K562 (cell line): ENCODE measurements at regions not wholly inside any gene's neighbourhood (a gene's known extent, or its start where the extent isn't known, plus 50 kb on each side); places are given as distances from the start of the nearest gene placed in this dataset.

ENCODE experiments used
- ARID4B ChIP-seq: sonication (generic); formaldehyde crosslinking; IDR thresholded peaks from 2 replicates; pipeline ENCODE4 v1.8.0; 2022; ENCODE audit warnings: mild to moderate bottlenecking, missing genetic modification reagents
- ATF1 ChIP-seq, 2 experiments: fragments of 450-650 bp in 1 of 2; IDR thresholded peaks; 2 replicates each; pipeline ENCODE4 v1.6.1; 2016; ENCODE audit warnings: missing compliant biosample characterization in 1 of 2, missing genetic modification characterization in 1 of 2
- ATF7 ChIP-seq: fragments of 450-650 bp; IDR thresholded peaks from 2 replicates; pipeline ENCODE4 v1.7.1; 2014; ENCODE audit warnings: mild to moderate bottlenecking, moderate library complexity
- BRD9 ChIP-seq: fragments of 450-650 bp; IDR thresholded peaks from 2 replicates; pipeline ENCODE4 v1.6.1; 2018; ENCODE audit warnings: low read depth; ENCODE audit not compliant: partially characterized antibody
- CREB3L1 ChIP-seq: fragments of 450-650 bp; IDR thresholded peaks from 2 replicates; pipeline ENCODE4 v1.6.1; 2014; ENCODE audit warnings: low read depth, mild to moderate bottlenecking, moderate library complexity, borderline replicate concordance
- CTBP1 ChIP-seq: fragments of 450-650 bp; IDR thresholded peaks from 2 replicates; pipeline ENCODE4 v1.6.1; 2016; ENCODE audit warnings: borderline replicate concordance
- EHMT2 ChIP-seq: fragments of 450-650 bp; IDR thresholded peaks from 2 replicates; pipeline ENCODE4 v1.6.1; 2018; ENCODE audit warnings: antibody characterized with exemption
- ETV1 ChIP-seq: fragments of 450-650 bp; conservative IDR thresholded peaks from 2 replicates; pipeline ENCODE4 v1.6.1; 2016; ENCODE audit warnings: missing genetic modification characterization, control low read depth, low read depth, missing compliant biosample characterization
- FOXK2 ChIP-seq, 2 experiments: fragments of 450-650 bp; IDR thresholded peaks in 1 of 2; conservative IDR thresholded peaks in 1 of 2; 2 replicates each; pipeline ENCODE4 v1.6.1; 2016; ENCODE audit warnings: low read depth in 2 of 2, mild to moderate bottlenecking in 1 of 2
- ZNF146 ChIP-seq: IDR thresholded peaks from one replicate; pipeline ENCODE4 v1.6.1; 2018; ENCODE audit warnings: missing compliant biosample characterization; ENCODE audit not compliant: unreplicated experiment
- ZNF589 ChIP-seq: fragments of 200-800 bp; sonication (Bioruptor generic); IDR thresholded peaks from 2 replicates; pipeline ENCODE4 v1.6.1; 2016; ENCODE audit warnings: low read depth, missing genetic modification characterization, missing compliant biosample characterization
- TF ChIP-seq, protein P1 (sequence below): fragments of 200-800 bp; sonication (Bioruptor generic); IDR thresholded peaks from 2 replicates; pipeline ENCODE4 v1.6.1; 2016; ENCODE audit warnings: missing genetic modification characterization, missing compliant biosample characterization
- TF ChIP-seq, protein P2 (sequence below): sonication (generic); formaldehyde crosslinking; IDR thresholded peaks from 2 replicates; pipeline ENCODE4 v1.8.0; 2022; ENCODE audit warnings: mild to moderate bottlenecking, missing genetic modification reagents

DNA sequence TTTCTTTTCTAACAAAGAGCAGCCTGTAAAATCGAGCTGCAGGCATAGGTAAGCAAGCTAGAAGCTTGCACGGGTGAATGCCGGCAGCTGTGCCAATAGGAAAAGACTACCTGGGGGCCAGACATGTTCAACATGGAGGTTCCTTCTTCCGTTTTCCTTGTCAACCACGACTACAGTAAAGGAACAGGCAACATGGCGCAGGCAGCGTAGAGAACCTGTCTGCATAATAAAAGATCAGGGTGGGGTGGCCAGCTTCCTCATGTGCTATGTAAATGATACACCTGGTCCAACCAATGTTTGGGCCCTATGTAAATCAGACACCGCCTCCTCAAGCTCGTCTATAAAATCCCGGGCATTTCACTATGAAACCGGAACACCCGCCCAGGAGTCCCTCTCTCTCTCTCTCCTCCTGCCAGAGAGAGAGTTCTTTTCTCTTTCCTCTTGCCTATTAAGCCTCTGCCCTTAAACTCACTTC lies 103.8 kb upstream of the LIFR start (continued):
- TF ChIP-seq CREB3L1, result 0 out of 2 replicates have a peak, but pooled peaks have one; percentile 33
- TF ChIP-seq ATF7, result peak; percentile 38; the same call in 1 of the 2 replicates
- peak; percentile 80 for TF ChIP-seq ETV1 (tag)
- TF ChIP-seq ZNF146 (CRISPR knock-in tag), result no peak
- TF ChIP-seq EHMT2, result peak; percentile 86
- no peak for TF ChIP-seq ATF1 (CRISPR knock-in tag; IDR thresholded peaks at IDR 0.05)
- peak; percentile 65 for TF ChIP-seq ATF1 (tag; IDR thresholded peaks at IDR 0.05)
- TF ChIP-seq CTBP1, result 0 out of 2 replicates have a peak, but pooled peaks have one; percentile 13
- TF ChIP-seq, protein P1, sequence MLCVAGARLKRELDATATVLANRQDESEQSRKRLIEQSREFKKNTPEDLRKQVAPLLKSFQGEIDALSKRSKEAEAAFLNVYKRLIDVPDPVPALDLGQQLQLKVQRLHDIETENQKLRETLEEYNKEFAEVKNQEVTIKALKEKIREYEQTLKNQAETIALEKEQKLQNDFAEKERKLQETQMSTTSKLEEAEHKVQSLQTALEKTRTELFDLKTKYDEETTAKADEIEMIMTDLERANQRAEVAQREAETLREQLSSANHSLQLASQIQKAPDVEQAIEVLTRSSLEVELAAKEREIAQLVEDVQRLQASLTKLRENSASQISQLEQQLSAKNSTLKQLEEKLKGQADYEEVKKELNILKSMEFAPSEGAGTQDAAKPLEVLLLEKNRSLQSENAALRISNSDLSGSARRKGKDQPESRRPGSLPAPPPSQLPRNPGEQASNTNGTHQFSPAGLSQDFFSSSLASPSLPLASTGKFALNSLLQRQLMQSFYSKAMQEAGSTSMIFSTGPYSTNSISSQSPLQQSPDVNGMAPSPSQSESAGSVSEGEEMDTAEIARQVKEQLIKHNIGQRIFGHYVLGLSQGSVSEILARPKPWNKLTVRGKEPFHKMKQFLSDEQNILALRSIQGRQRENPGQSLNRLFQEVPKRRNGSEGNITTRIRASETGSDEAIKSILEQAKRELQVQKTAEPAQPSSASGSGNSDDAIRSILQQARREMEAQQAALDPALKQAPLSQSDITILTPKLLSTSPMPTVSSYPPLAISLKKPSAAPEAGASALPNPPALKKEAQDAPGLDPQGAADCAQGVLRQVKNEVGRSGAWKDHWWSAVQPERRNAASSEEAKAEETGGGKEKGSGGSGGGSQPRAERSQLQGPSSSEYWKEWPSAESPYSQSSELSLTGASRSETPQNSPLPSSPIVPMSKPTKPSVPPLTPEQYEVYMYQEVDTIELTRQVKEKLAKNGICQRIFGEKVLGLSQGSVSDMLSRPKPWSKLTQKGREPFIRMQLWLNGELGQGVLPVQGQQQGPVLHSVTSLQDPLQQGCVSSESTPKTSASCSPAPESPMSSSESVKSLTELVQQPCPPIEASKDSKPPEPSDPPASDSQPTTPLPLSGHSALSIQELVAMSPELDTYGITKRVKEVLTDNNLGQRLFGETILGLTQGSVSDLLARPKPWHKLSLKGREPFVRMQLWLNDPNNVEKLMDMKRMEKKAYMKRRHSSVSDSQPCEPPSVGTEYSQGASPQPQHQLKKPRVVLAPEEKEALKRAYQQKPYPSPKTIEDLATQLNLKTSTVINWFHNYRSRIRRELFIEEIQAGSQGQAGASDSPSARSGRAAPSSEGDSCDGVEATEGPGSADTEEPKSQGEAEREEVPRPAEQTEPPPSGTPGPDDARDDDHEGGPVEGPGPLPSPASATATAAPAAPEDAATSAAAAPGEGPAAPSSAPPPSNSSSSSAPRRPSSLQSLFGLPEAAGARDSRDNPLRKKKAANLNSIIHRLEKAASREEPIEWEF (CRISPR knock-in tag), result no peak
- TF ChIP-seq FOXK2 (conservative IDR thresholded peaks at IDR 0.05 in 1 of 2, IDR thresholded peaks at IDR 0.05 in 1 of 2; ENCODE audit: low read depth in 2 of 2), result 0 out of 4 replicates have a peak, but pooled peaks of 1 of the 2 experiments have one; percentile 21
- TF ChIP-seq, protein P2, sequence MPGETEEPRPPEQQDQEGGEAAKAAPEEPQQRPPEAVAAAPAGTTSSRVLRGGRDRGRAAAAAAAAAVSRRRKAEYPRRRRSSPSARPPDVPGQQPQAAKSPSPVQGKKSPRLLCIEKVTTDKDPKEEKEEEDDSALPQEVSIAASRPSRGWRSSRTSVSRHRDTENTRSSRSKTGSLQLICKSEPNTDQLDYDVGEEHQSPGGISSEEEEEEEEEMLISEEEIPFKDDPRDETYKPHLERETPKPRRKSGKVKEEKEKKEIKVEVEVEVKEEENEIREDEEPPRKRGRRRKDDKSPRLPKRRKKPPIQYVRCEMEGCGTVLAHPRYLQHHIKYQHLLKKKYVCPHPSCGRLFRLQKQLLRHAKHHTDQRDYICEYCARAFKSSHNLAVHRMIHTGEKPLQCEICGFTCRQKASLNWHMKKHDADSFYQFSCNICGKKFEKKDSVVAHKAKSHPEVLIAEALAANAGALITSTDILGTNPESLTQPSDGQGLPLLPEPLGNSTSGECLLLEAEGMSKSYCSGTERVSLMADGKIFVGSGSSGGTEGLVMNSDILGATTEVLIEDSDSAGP (CRISPR knock-in tag), result no peak
- peak; percentile 43 for TF ChIP-seq BRD9
- TF ChIP-seq ZNF589 (CRISPR knock-in tag), result peak; percentile 56
- TF ChIP-seq ARID4B (CRISPR knock-in tag), result no peak
